GM12878 (cell line): ENCODE measurements at regions not wholly inside any gene's neighbourhood (a gene's known extent, or its start where the extent isn't known, plus 50 kb on each side); places are given as distances from the start of the nearest gene placed in this dataset.

Experiments used
- BHLHE40 ChIP-seq, 2 experiments: fragments of 450-650 bp in 1 of 2; IDR thresholded peaks; 2 replicates each; pipeline ENCODE4 v1.6.1; 2011 to 2017; ENCODE audit warnings: low read depth in 2 of 2, borderline replicate concordance in 1 of 2, improper control_type of control experiment in 1 of 2, low read length in 1 of 2, mild to moderate bottlenecking in 1 of 2
- CEBPB ChIP-seq, 2 experiments: fragments of 150-350 bp in 1 of 2; IDR thresholded peaks; 2 replicates each; pipeline ENCODE4 v1.6.1; 2012 to 2014; ENCODE audit warnings: low read depth in 2 of 2, low read length in 2 of 2, borderline replicate concordance in 1 of 2, inconsistent platforms in 1 of 2
- CHD4 ChIP-seq: fragments of 200-600 bp; sonication (generic); IDR thresholded peaks from 2 replicates; pipeline ENCODE4 v1.6.1; 2016; ENCODE audit warnings: mild to moderate bottlenecking
- TF ChIP-seq, protein P1 (sequence below): IDR thresholded peaks from 2 replicates; pipeline ENCODE4 v1.6.1; 2012; ENCODE audit warnings: improper control_type of control experiment, low read depth, low read length; ENCODE audit not compliant: insufficient replicate concordance
- TF ChIP-seq, protein P2 (sequence below): fragments of 450-650 bp; IDR thresholded peaks from 2 replicates; pipeline ENCODE4 v1.6.1; 2014; ENCODE audit warnings: mild to moderate bottlenecking

DNA sequence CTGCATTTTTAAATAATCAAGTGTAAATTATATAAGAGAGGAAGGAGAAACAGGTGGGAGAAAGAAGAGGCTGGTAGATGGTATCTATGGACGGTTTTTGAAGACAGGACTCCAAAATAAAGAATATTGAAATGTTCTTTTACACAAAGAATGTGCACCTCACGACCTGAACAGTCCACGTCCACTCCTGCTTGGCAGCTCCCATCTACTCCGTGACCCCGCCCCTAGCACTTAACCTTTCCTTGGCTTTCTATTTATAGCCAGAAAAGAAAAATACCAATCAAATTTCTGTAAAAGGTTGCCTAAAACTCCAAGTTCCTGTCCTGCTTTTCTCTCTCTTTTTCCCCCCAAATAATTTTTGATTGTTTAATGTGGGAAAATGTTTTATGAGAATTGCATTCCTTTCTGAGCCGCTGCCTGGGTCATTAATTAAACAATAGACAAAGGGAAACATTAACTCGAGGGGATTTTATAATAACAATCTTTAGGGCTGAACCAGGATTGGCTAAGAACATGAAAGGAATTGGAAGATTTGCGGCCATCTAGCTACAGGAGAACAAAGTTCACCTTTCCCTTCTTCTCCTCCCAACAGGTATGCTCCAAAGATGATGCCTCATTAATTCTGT lies 173.6 kb upstream of the MAP3K1 start (continued):
- TF ChIP-seq, protein P1, sequence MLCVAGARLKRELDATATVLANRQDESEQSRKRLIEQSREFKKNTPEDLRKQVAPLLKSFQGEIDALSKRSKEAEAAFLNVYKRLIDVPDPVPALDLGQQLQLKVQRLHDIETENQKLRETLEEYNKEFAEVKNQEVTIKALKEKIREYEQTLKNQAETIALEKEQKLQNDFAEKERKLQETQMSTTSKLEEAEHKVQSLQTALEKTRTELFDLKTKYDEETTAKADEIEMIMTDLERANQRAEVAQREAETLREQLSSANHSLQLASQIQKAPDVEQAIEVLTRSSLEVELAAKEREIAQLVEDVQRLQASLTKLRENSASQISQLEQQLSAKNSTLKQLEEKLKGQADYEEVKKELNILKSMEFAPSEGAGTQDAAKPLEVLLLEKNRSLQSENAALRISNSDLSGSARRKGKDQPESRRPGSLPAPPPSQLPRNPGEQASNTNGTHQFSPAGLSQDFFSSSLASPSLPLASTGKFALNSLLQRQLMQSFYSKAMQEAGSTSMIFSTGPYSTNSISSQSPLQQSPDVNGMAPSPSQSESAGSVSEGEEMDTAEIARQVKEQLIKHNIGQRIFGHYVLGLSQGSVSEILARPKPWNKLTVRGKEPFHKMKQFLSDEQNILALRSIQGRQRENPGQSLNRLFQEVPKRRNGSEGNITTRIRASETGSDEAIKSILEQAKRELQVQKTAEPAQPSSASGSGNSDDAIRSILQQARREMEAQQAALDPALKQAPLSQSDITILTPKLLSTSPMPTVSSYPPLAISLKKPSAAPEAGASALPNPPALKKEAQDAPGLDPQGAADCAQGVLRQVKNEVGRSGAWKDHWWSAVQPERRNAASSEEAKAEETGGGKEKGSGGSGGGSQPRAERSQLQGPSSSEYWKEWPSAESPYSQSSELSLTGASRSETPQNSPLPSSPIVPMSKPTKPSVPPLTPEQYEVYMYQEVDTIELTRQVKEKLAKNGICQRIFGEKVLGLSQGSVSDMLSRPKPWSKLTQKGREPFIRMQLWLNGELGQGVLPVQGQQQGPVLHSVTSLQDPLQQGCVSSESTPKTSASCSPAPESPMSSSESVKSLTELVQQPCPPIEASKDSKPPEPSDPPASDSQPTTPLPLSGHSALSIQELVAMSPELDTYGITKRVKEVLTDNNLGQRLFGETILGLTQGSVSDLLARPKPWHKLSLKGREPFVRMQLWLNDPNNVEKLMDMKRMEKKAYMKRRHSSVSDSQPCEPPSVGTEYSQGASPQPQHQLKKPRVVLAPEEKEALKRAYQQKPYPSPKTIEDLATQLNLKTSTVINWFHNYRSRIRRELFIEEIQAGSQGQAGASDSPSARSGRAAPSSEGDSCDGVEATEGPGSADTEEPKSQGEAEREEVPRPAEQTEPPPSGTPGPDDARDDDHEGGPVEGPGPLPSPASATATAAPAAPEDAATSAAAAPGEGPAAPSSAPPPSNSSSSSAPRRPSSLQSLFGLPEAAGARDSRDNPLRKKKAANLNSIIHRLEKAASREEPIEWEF: no peak
- TF ChIP-seq BHLHE40 (IDR thresholded peaks at IDR 0.05; ENCODE audit: borderline replicate concordance in 1 of 2, low read depth in 2 of 2, low read length in 1 of 2) (no peak), CEBPB (IDR thresholded peaks at IDR 0.05; ENCODE audit: borderline replicate concordance in 1 of 2, low read depth in 2 of 2, low read length in 2 of 2) (no peak), CHD4 (no peak)
- TF ChIP-seq, protein P2, sequence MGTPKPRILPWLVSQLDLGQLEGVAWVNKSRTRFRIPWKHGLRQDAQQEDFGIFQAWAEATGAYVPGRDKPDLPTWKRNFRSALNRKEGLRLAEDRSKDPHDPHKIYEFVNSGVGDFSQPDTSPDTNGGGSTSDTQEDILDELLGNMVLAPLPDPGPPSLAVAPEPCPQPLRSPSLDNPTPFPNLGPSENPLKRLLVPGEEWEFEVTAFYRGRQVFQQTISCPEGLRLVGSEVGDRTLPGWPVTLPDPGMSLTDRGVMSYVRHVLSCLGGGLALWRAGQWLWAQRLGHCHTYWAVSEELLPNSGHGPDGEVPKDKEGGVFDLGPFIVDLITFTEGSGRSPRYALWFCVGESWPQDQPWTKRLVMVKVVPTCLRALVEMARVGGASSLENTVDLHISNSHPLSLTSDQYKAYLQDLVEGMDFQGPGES: no peak
